Neural progenitor cell (in vitro differentiated cells): ENCODE measurements at regions not wholly inside any gene's neighbourhood (a gene's known extent, or its start where the extent isn't known, plus 50 kb on each side); places are given as distances from the start of the nearest gene placed in this dataset.

Source experiments
- DNase-seq: peaks from one replicate; pipeline ENCODE4 v3.0.0-alpha.2; 2016; ENCODE audit warnings: low spot score
- H2AFZ ChIP-seq: fragments of 200-600 bp; sonication (generic); replicated peaks from 2 replicates; pipeline ENCODE4 v1.6.1; 2016; ENCODE audit warnings: antibody characterized with exemption
- H3F3A ChIP-seq: fragments of 200-600 bp; sonication (generic); 2 replicates; pipeline ENCODE4 v1.6.1; 2016; ENCODE audit warnings: antibody characterized with exemption, low read depth
- H3K27ac ChIP-seq: fragments of 200-600 bp; sonication (generic); 2 replicates; pipeline ENCODE4 v1.5.1; 2016; ENCODE audit warnings: mild to moderate bottlenecking
- H3K27me3 ChIP-seq: fragments of 200-600 bp; sonication (generic); 2 replicates; pipeline ENCODE4 v1.6.1; 2016; ENCODE audit warnings: mild to moderate bottlenecking, moderate library complexity
- H3K36me3 ChIP-seq: fragments of 200-600 bp; sonication (generic); 2 replicates; pipeline ENCODE4 v1.5.1; 2016
- H3K4me1 ChIP-seq: fragments of 200-600 bp; sonication (generic); 2 replicates; pipeline ENCODE4 v1.6.1; 2016; ENCODE audit warnings: mixed run types
- H3K4me2 ChIP-seq: fragments of 200-600 bp; sonication (generic); 2 replicates; pipeline ENCODE4 v1.6.1; 2016
- H3K4me3 ChIP-seq: fragments of 200-600 bp; sonication (generic); 2 replicates; pipeline ENCODE4 v1.5.1; 2016
- H3K79me2 ChIP-seq: fragments of 200-600 bp; sonication (generic); 2 replicates; pipeline ENCODE4 v1.6.1; 2016; ENCODE audit warnings: low read depth
- H3K9ac ChIP-seq: fragments of 200-600 bp; sonication (generic); 2 replicates; pipeline ENCODE4 v1.6.1; 2016
- H3K9me3 ChIP-seq: fragments of 200-600 bp; sonication (generic); 2 replicates; pipeline ENCODE4 v1.5.1; 2016; ENCODE audit warnings: low read depth
- H4K20me1 ChIP-seq: fragments of 200-600 bp; sonication (generic); 2 replicates; pipeline ENCODE4 v1.6.1; 2016; ENCODE audit warnings: low read depth
- H3K27ac Mint-ChIP-seq: 3 replicates; pipeline ENCODE4 v1.8.0; 2021; ENCODE audit warnings: mixed read lengths
- H3K27me3 Mint-ChIP-seq: 2 replicates; pipeline ENCODE4 v1.8.0; 2022; ENCODE audit warnings: low read depth, mild to moderate bottlenecking, inconsistent platforms, moderate library complexity, mixed read lengths; ENCODE audit not compliant: insufficient read depth
- H3K36me3 Mint-ChIP-seq: 3 replicates; pipeline ENCODE4 v1.8.0; 2021; ENCODE audit warnings: mixed read lengths
- H3K4me1 Mint-ChIP-seq: 3 replicates; pipeline ENCODE4 v1.8.0; 2021; ENCODE audit warnings: mixed read lengths
- H3K4me3 Mint-ChIP-seq: 3 replicates; pipeline ENCODE4 v1.8.0; 2021; ENCODE audit warnings: mild to moderate bottlenecking, moderate library complexity, mixed read lengths
- H3K9me3 Mint-ChIP-seq: 3 replicates; pipeline ENCODE4 v1.8.0; 2020; ENCODE audit warnings: mixed read lengths
- CTCF ChIP-seq: fragments of 200-600 bp; sonication (generic); IDR thresholded peaks from 2 replicates; pipeline ENCODE4 v1.5.1; 2017; ENCODE audit warnings: antibody characterized with exemption, mild to moderate bottlenecking
- EZH2 ChIP-seq: fragments of 200-600 bp; sonication (generic); IDR thresholded peaks from 2 replicates; pipeline ENCODE4 v1.6.1; 2017; ENCODE audit warnings: antibody characterized with exemption, mild to moderate bottlenecking, moderate library complexity
- EZH2phosphoT487 ChIP-seq: fragments of 200-600 bp; sonication (generic); IDR thresholded peaks from 2 replicates; pipeline ENCODE4 v1.6.1; 2017; ENCODE audit warnings: antibody characterized with exemption

DNA sequence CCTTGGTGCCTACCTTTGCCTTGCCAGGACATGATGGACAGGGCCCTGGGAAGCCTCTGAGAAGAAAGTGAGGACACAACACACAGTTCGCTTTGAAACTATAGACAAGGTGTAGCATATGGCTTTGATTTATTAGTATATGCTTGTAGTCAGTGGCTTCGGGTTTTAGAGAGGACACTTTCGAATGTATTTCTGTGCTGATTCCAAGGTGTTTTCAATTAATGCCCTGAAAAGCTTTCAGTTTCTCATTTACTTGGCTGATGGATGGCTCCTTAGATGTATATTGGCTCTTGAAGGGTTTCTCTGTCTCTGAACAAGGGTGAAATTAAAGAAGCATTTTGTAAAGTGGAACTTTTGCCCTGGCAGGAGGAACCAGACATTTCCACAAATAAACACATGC lies 106.9 kb downstream of the POSTN start:
- Mint-ChIP-seq H3K36me3 (no peaks in the 10 kb centered on the region), H3K9me3 (no peaks in the 10 kb centered on the region), H3K27ac (no peak overlapping the region), H3K4me3 (no peak overlapping the region), H3K27me3 (peaks cover 2% of the 10 kb centered on the region), H3K4me1 (no peaks in the 10 kb centered on the region)
- Histone ChIP-seq H3K79me2 (no peaks in the 10 kb centered on the region), H2AFZ (no peak overlapping the region), H3K27me3 (no peaks in the 10 kb centered on the region), H3K4me1 (no peaks in the 10 kb centered on the region), H3K4me2 (no peak overlapping the region), H3K9ac (no peak overlapping the region), H3K9me3 (no peaks in the 10 kb centered on the region), H3K4me3 (no peak overlapping the region), H3K27ac (no peak overlapping the region), H4K20me1 (no peaks in the 10 kb centered on the region), H3F3A (no peaks in the 10 kb centered on the region), H3K36me3 (no peaks in the 10 kb centered on the region)
- DNase-seq, result no peak
- TF ChIP-seq EZH2phosphoT487 (no peak), CTCF (no peak), EZH2 (no peak)

- no peaks in the 10 kb centered on the region for H4K20me1 ChIP-seq
- Mint-ChIP-seq H3K27ac (no peak overlapping the region), H3K4me1 (no peaks in the 10 kb centered on the region), H3K27me3 (no peaks in the 10 kb centered on the region), H3K9me3 (no peaks in the 10 kb centered on the region), H3K36me3 (no peaks in the 10 kb centered on the region), H3K4me3 (no peak overlapping the region)
- no peak overlapping the region for H3K4me2 ChIP-seq
- H3K27me3 ChIP-seq, result no peaks in the 10 kb centered on the region
- no peak overlapping the region for H3K27ac ChIP-seq
- TF ChIP-seq CTCF, result no peak
- TF ChIP-seq EZH2phosphoT487, result no peak
- no peak for TF ChIP-seq EZH2
- no peak for DNase-seq
- H2AFZ ChIP-seq, result no peak overlapping the region
- H3K4me1 ChIP-seq, result no peaks in the 10 kb centered on the region
- H3K79me2 ChIP-seq, result no peaks in the 10 kb centered on the region
- H3K4me3 ChIP-seq, result no peak overlapping the region
- H3K9me3 ChIP-seq, result no peaks in the 10 kb centered on the region
- no peaks in the 10 kb centered on the region for H3K36me3 ChIP-seq
- no peaks in the 10 kb centered on the region for H3F3A ChIP-seq
- no peak overlapping the region for H3K9ac ChIP-seq
These were observed 108.3 kb downstream of the POSTN start for GRCh38 chr13:37490176-37490779.

DNA sequence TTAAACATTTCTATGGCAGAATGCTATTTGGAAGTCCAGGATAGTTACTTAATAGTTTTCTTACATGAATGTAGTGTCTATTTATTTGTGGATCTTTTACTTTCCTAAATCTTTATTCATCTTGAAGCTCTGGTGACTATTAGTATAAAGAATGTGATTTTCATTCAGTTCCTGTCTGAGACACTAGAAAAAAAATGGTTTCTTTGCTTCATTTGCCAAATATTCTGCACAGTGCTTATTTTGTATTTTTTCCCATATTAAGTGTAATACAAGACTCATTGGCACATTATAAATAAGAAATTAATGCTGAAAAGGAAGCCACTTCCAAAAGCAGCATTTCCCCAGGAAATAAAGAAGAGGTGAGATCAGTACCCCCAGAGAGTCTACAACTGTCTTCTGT lies 109.8 kb downstream of the POSTN start:
- Histone ChIP-seq H3F3A (no peaks in the 10 kb centered on the region), H2AFZ (no peak overlapping the region), H3K27ac (no peak overlapping the region), H3K79me2 (no peaks in the 10 kb centered on the region), H3K36me3 (no peaks in the 10 kb centered on the region), H3K4me2 (no peak overlapping the region), H3K4me1 (no peaks in the 10 kb centered on the region), H3K27me3 (no peaks in the 10 kb centered on the region), H3K4me3 (no peak overlapping the region), H4K20me1 (no peaks in the 10 kb centered on the region), H3K9me3 (no peaks in the 10 kb centered on the region), H3K9ac (no peak overlapping the region)
- Mint-ChIP-seq H3K9me3 (no peaks in the 10 kb centered on the region), H3K4me3 (no peak overlapping the region), H3K27ac (no peak overlapping the region), H3K4me1 (no peaks in the 10 kb centered on the region), H3K27me3 (no peaks in the 10 kb centered on the region), H3K36me3 (no peaks in the 10 kb centered on the region)
- no peak for DNase-seq
- TF ChIP-seq EZH2, result no peak
- TF ChIP-seq CTCF, result no peak
- no peak for TF ChIP-seq EZH2phosphoT487
